Stomach (tissue), 4 donors: ENCODE measurements at regions not wholly inside any gene's neighbourhood (a gene's known extent, or its start where the extent isn't known, plus 50 kb on each side); places are given as distances from the start of the nearest gene placed in this dataset.

Experiments used
- CTCF ChIP-seq, 7 experiments: fragments of 450-650 bp in 4 of 7; fragments of 200-600 bp in 3 of 7; sonication (generic) in 3 of 7; IDR thresholded peaks; one replicate each; pipeline ENCODE4 v1.5.1; 2016 to 2019; ENCODE audit warnings: antibody characterized with exemption in 7 of 7, control low read depth in 2 of 7, mild to moderate bottlenecking in 1 of 7
- EP300 ChIP-seq: sonication (generic); formaldehyde crosslinking; IDR thresholded peaks from one replicate; pipeline ENCODE4 v1.6.1; 2017; ENCODE audit warnings: antibody characterized with exemption
- POLR2A ChIP-seq, 4 donors: fragments of 450-650 bp; IDR thresholded peaks; one replicate each; pipeline ENCODE4 v1.6.1; 2016; ENCODE audit warnings: antibody characterized with exemption in 4 of 4, control low read depth in 2 of 4, mild to moderate bottlenecking in 1 of 4, moderate library complexity in 1 of 4
- POLR2AphosphoS5 ChIP-seq, 3 donors: sonication (generic); formaldehyde crosslinking; IDR thresholded peaks; one replicate each; pipeline ENCODE4 v1.6.1; 2016; ENCODE audit warnings: antibody characterized with exemption in 3 of 3

GRCh38 chr15:69529141-69529540, 76.5 kb downstream of the RPLP1 start:
- TF ChIP-seq CTCF (IDR thresholded peaks at IDR 0.05) (no peak), POLR2A (IDR thresholded peaks at IDR 0.05) (no peak), EP300 (no peak), POLR2AphosphoS5 (IDR thresholded peaks at IDR 0.05) (no peak)
